PC-3 (cell line): ENCODE measurements at regions not wholly inside any gene's neighbourhood (a gene's known extent, or its start where the extent isn't known, plus 50 kb on each side); places are given as distances from the start of the nearest gene placed in this dataset.

ENCODE experiments used
- EZH2 ChIP-seq: fragments of 300-600 bp; sonication (generic); IDR thresholded peaks from one replicate; pipeline ENCODE4 v1.6.1; 2017; ENCODE audit warnings: antibody characterized with exemption, mild to moderate bottlenecking, low read length; ENCODE audit not compliant: unreplicated experiment
- EZH2phosphoT487 ChIP-seq: fragments of 300-600 bp; sonication (generic); IDR thresholded peaks from 2 replicates; pipeline ENCODE4 v1.6.1; 2018; ENCODE audit warnings: mild to moderate bottlenecking, antibody characterized with exemption, low read length, borderline replicate concordance
- TF ChIP-seq, protein P1 (sequence below): fragments of 300-600 bp; sonication (generic); conservative IDR thresholded peaks from 2 replicates; pipeline ENCODE4 v1.5.1; 2017; ENCODE audit warnings: antibody characterized with exemption, low read depth, mild to moderate bottlenecking, low read length

DNA sequence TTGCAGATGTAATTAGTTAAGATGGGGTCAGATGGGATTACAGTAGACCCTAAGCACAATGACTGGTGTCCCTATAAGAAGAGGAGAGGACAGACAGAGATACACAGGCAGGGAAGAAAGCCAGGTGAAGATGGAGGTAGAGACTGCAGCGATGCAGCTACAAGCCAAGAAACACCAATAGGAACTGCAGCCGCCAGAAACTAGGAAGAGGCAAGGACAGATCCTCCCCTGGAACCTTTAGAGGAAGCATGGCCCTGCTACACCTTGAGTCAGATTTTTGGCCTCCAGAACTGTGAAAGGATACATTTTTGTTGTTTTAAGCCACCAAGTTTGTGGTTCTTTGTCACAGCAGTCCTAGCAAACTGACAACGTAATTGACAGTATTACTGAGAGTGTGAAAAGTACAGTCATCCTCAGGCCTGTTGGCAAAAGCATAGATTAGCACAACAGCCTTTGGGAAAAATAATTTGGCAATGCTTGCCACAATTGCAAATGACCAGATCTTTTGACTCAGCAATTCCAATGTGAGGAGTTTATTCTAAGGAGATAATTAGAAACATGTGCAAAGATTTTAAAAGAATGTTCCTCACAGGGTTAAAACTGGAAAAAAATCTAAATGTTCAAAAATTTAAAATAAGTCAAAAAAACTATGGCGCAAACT is 82.6 kb upstream of the TJP1 start:
- TF ChIP-seq, protein P1, sequence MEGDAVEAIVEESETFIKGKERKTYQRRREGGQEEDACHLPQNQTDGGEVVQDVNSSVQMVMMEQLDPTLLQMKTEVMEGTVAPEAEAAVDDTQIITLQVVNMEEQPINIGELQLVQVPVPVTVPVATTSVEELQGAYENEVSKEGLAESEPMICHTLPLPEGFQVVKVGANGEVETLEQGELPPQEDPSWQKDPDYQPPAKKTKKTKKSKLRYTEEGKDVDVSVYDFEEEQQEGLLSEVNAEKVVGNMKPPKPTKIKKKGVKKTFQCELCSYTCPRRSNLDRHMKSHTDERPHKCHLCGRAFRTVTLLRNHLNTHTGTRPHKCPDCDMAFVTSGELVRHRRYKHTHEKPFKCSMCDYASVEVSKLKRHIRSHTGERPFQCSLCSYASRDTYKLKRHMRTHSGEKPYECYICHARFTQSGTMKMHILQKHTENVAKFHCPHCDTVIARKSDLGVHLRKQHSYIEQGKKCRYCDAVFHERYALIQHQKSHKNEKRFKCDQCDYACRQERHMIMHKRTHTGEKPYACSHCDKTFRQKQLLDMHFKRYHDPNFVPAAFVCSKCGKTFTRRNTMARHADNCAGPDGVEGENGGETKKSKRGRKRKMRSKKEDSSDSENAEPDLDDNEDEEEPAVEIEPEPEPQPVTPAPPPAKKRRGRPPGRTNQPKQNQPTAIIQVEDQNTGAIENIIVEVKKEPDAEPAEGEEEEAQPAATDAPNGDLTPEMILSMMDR, result no peak
- TF ChIP-seq EZH2phosphoT487 (no peak), EZH2 (no peak)
